Testis (tissue), 2 donors: ENCODE measurements at regions not wholly inside any gene's neighbourhood (a gene's known extent, or its start where the extent isn't known, plus 50 kb on each side); places are given as distances from the start of the nearest gene placed in this dataset.
"Not testable (repeated sequence)": the region's sequence is repeated elsewhere in the genome, so short reads cannot be mapped to it uniquely, and the experiment has no call there.

Source experiments
- DNase-seq: peaks from one replicate; pipeline ENCODE4 v3.0.0-alpha.2; 2019
- H3K27ac ChIP-seq, 2 donors: fragments of 200-600 bp; sonication (generic); one replicate each; pipeline ENCODE4 v1.5.1; 2019
- H3K27me3 ChIP-seq: fragments of 200-600 bp; sonication (generic); one replicate; pipeline ENCODE4 v1.5.1; 2019
- H3K36me3 ChIP-seq: fragments of 200-600 bp; sonication (generic); one replicate; pipeline ENCODE4 v1.5.1; 2017; ENCODE audit warnings: low read depth; ENCODE audit errors: missing control alignments
- H3K4me1 ChIP-seq: fragments of 200-600 bp; sonication (generic); one replicate; pipeline ENCODE4 v1.5.1; 2019
- H3K4me3 ChIP-seq, 2 donors: fragments of 200-600 bp; sonication (generic); one replicate each; pipeline ENCODE4 v1.5.1; 2017 to 2019
- H3K9me3 ChIP-seq: fragments of 200-600 bp; sonication (generic); one replicate; pipeline ENCODE4 v1.5.1; 2017
- POLR2A ChIP-seq: fragments of 450-650 bp; IDR thresholded peaks from one replicate; pipeline ENCODE4 v1.6.1; 2017; ENCODE audit warnings: antibody characterized with exemption, mild to moderate bottlenecking, moderate library complexity
- WGBS, 2 donors: methylation state at CpG; one replicate each; pipeline ENCODE4 v1.1.5; 2018; 5-methylcytosine and 5-hydroxymethylcytosine counted together
- intact Hi-C: fragments of 100-400 bp; cut with DNase I; formaldehyde crosslinking; loops from one replicate; pipeline ENCODE4 v1.15.1; 2023; ENCODE audit warnings: low total_unique reads
- TF ChIP-seq, protein P1 (sequence below), 3 experiments: fragments of 450-650 bp in 2 of 3; fragments of 200-600 bp in 1 of 3; sonication (generic) in 1 of 3; IDR thresholded peaks; one replicate each; pipeline ENCODE4 v1.5.1; 2016 to 2019; ENCODE audit warnings: antibody characterized with exemption in 3 of 3, mild to moderate bottlenecking in 2 of 3, moderate library complexity in 1 of 3

DNA sequence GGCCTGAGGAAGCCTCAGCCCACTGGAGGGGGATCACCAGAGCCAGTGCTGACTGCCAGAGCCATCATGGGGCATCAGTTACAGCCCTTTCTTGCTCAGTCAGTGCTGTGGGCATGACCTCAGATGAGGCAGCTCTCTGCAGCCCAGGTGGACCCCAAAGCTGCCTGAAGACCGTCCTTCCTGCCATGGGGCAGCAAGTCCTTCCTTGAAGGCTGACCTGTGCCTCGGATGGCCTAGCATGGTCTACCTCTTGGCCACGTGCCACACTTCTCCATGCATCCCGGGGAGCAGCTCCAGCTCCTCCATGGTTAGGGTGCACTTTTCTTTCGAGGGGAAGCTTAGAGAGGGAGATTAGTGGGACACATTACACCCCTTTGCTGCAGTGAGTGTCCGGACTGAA, 233.4 kb downstream of the VAPA start:
- no peak for DNase-seq
- TF ChIP-seq, protein P1, sequence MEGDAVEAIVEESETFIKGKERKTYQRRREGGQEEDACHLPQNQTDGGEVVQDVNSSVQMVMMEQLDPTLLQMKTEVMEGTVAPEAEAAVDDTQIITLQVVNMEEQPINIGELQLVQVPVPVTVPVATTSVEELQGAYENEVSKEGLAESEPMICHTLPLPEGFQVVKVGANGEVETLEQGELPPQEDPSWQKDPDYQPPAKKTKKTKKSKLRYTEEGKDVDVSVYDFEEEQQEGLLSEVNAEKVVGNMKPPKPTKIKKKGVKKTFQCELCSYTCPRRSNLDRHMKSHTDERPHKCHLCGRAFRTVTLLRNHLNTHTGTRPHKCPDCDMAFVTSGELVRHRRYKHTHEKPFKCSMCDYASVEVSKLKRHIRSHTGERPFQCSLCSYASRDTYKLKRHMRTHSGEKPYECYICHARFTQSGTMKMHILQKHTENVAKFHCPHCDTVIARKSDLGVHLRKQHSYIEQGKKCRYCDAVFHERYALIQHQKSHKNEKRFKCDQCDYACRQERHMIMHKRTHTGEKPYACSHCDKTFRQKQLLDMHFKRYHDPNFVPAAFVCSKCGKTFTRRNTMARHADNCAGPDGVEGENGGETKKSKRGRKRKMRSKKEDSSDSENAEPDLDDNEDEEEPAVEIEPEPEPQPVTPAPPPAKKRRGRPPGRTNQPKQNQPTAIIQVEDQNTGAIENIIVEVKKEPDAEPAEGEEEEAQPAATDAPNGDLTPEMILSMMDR (IDR thresholded peaks at IDR 0.05) = no peak
- no peak for TF ChIP-seq POLR2A
- no peak overlapping the region for H3K4me3 ChIP-seq
- H3K36me3 ChIP-seq = no peaks in the 10 kb centered on the region
- H3K27me3 ChIP-seq = no peaks in the 10 kb centered on the region
- H3K27ac ChIP-seq = no peak overlapping the region
- no peaks in the 10 kb centered on the region for H3K9me3 ChIP-seq
- H3K4me1 ChIP-seq = peaks cover 6% of the 10 kb centered on the region
- intact Hi-C loops = no loop called here
- 96 to 100% methylated on average over 6 of the region's 6 CpGs for WGBS, 2 donors

DNA sequence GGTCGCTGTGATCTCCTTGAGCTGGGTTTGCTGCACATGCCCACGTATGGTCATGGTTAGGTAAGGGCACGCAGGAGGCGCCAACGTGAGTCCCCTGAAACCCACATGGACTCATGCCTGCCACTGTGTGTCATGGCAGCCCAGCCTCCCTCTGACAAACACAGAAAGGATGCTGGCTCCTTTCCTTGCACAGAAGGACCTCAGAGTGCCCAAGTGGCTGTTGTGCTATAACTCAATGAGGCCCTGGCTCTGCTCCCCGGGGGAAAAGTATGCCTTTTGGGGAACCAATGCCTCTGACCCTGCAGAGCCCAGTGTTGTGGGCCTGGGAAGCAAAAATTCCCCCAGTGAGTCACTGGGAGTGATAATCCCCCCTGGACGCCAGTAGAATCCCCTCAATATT, 233.9 kb downstream of the VAPA start:
- DNase-seq = no peak
- peaks cover 2% of the 10 kb centered on the region for H3K4me1 ChIP-seq
- no peaks in the 10 kb centered on the region for H3K9me3 ChIP-seq
- intact Hi-C loops = no loop called here
- H3K4me3 ChIP-seq = no peak overlapping the region
- H3K36me3 ChIP-seq = no peaks in the 10 kb centered on the region
- TF ChIP-seq, protein P1 (IDR thresholded peaks at IDR 0.05) = no peak
- no peak for TF ChIP-seq POLR2A
- no peaks in the 10 kb centered on the region for H3K27me3 ChIP-seq
- 92 to 96% methylated on average over 3 to 7 of the region's 7 CpGs for WGBS, 2 donors
- H3K27ac ChIP-seq = no peak overlapping the region

DNA sequence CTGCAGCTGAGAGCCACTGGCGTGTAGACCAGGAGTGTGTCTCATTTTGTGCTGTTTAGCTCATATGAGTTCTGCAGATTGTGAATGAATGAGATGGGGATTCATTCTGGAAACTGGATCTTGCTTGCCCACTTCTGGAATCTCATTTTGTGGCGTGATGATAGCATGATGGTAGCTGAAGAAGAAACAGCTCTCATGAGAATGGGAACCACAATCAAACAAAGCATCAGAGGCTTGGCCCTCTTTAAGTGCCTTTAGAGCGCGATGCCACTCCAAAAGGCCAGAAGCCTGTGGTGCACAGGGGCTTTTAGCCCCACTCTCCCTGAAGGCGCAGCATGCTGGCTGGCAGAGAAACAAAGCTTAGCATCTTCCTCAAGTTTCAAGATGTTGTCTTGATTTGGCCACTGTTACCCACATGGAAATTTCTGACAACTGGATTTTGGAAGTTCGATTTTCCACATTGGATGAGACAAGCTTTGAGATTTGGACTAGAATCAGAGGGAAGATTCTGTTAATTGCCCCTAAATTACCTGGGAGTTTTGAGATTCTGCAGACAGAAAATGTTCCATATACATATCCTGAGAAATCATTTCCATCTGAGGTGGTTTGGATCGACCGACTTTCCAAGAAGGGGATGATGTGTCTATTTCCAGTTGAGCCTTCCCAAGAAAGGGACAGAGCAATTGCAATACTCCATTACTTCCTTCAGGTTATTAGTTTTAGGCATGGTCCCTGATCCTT, 234.5 kb downstream of the VAPA start:
- H3K4me1 ChIP-seq = no peaks in the 10 kb centered on the region
- no peaks in the 10 kb centered on the region for H3K36me3 ChIP-seq
- intact Hi-C loops = no loop called here
- no peaks in the 10 kb centered on the region for H3K27me3 ChIP-seq
- H3K9me3 ChIP-seq = no peaks in the 10 kb centered on the region
- WGBS, 2 donors = 93 to 95% methylated on average over 8 of the region's 8 CpGs
- TF ChIP-seq, protein P1 (IDR thresholded peaks at IDR 0.05) = no peak
- TF ChIP-seq POLR2A = no peak
- DNase-seq = no peak
- H3K4me3 ChIP-seq = no peak overlapping the region
- H3K27ac ChIP-seq = no peak overlapping the region

DNA sequence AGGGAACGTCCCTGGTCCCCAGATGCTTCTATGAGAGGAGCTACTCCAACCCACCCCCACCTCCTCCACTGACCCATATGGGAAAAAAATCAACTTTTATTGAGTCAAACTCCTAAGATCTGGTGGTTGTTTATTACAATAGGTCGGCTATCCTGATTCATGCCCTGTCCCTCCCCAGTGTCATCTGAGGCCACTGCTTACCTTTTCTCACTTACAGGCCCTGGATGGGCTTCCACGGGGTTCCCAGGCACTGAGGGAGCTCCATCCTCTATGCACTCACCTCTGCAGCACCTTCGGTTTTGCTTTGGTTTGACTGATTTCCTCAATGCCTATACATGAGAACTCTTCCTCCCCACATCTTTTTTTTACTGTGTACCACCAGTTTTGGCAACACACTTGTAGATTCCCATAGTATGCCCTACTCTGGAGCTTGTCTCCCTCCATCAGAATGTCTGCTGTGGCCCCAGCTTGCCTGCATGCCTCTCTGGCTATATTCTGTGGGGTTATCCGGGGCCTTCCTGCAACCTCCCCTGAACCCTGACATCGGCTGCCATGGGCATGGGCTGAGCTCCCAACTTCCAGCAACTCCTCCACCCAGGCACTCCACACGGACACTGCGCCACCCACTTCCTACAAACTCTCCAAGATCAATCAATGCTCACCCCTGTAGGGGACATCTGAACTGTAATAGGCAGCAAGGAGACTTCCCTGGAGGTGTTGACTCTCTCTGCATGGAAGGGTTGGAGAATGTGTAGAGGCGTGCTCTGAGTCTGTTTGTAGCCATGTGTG, 236.1 kb downstream of the VAPA start:
- 88 to 93% methylated on average over 9 of the region's 9 CpGs for WGBS, 2 donors
- no peaks in the 10 kb centered on the region for H3K27me3 ChIP-seq
- H3K4me3 ChIP-seq = no peak overlapping the region
- H3K9me3 ChIP-seq = no peaks in the 10 kb centered on the region
- H3K36me3 ChIP-seq = no peaks in the 10 kb centered on the region
- no peak overlapping the region for H3K27ac ChIP-seq
- no peak for DNase-seq
- TF ChIP-seq, protein P1 (IDR thresholded peaks at IDR 0.05) = no peak
- no peak for TF ChIP-seq POLR2A
- no peaks in the 10 kb centered on the region for H3K4me1 ChIP-seq
- intact Hi-C loops = no loop called here

DNA sequence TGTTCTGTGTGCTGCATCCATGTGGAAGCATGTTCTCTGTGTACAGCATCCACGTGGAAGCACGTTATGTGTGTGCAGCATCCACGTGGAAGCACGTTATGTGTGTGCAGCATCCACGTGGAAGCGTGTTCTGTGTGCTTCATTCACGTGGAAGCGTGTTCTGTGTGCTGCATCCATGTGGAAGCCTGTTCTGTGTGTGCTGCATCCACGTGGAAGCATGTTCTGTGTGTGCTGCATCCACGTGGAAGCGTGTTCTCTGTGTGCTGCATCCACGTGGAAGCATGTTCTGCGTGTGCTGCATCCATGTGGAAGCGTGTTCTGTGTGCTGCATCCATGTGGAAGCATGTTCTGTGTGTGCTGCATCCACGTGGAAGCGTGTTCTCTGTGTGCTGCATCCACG, 236.8 kb downstream of the VAPA start:
- H3K9me3 ChIP-seq, intact Hi-C loops, H3K27ac ChIP-seq, DNase-seq, H3K4me3 ChIP-seq, H3K36me3 ChIP-seq, H3K4me1 ChIP-seq, H3K27me3 ChIP-seq: not testable (repeated sequence)
- WGBS, 2 donors = 84 to 86% methylated on average over 8 to 17 of the region's 17 CpGs
